SH-SY5Y (cell line): ENCODE measurements at regions not wholly inside any gene's neighbourhood (a gene's known extent, or its start where the extent isn't known, plus 50 kb on each side); places are given as distances from the start of the nearest gene placed in this dataset.

Experiments
- GATA2 ChIP-seq: IDR thresholded peaks from 2 replicates; pipeline ENCODE4 v1.6.1; 2011; ENCODE audit warnings: mild to moderate bottlenecking, low read depth, low read length
- GATA3 ChIP-seq: IDR thresholded peaks from 2 replicates; pipeline ENCODE4 v1.6.1; 2011; ENCODE audit warnings: low read depth, mild to moderate bottlenecking, low read length, moderate library complexity

DNA sequence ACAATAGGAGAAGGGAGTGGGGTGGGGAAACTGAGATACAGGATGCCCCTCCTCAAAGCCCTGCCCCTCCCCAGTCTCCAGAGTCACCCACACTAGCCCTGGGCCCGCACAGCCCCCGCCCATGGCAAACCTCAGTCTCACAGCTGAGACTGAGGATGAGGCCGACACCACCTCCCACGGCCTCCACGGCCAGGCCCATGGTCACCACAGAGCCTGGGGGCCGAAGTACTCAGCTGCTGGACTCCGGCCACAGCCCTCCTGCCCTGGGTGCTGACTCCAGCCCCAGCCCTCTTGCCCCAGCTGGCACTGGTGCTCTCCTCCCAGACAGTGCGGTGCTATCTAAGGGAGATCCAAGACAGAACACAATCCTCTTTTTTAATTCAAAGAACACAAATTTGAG is 176.1 kb downstream of the TTLL2 start:
- TF ChIP-seq GATA3 (no peak), GATA2 (no peak)
